Right hindlimb (tissue), 1 donor: ENCODE measurements at regions not wholly inside any gene's neighbourhood (a gene's known extent, or its start where the extent isn't known, plus 50 kb on each side); places are given as distances from the start of the nearest gene placed in this dataset.
A peak's percentile ranks its signal among the peaks of the same experiment; 100 is the strongest.
"Not testable (repeated sequence)": the region's sequence is repeated elsewhere in the genome, so short reads cannot be mapped to it uniquely, and the experiment has no call there.

Source experiments
- DNase-seq: peaks from one replicate; pipeline ENCODE4 v3.0.0-alpha.2; 2018

DNA sequence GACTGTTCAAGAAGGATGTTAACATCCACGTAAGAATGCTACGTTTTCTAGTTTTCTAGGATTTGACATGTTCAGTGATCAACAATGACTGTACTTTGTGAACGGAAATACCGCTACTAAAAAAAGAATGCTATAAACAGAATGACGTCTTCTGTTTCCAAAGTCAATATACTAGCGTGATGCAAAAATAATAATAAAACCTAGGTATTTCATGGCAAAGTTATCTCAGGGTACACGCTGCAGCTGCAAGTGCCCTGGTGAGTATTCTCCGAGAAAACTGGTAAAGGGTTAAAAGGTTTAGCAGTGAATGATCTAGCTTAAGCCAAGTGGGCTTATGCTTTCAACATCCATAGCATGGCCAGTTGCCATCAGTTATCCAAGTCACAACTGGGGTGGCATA lies 653.3 kb upstream of the PFKP start:
- DNase-seq, result no peak

DNA sequence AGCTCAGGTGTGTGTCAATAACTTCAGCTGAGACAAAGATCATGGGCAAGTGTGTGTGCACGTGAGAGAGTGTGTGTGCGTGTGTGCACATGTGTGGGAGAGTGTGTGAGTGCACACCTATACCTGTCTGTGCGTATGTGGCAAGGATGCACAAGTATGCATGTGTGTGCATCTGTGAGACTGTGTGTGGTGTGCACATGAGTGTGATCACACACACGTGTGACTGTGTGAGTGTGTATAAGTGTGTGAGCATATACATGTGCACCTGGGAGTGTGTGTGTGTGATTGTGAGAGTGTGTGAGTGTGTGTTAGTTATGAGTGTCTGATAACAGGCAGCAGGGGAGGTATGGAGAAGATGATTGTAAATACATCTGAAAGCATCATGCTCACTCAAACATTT lies 657.3 kb upstream of the PFKP start:
- no peak for DNase-seq

DNA sequence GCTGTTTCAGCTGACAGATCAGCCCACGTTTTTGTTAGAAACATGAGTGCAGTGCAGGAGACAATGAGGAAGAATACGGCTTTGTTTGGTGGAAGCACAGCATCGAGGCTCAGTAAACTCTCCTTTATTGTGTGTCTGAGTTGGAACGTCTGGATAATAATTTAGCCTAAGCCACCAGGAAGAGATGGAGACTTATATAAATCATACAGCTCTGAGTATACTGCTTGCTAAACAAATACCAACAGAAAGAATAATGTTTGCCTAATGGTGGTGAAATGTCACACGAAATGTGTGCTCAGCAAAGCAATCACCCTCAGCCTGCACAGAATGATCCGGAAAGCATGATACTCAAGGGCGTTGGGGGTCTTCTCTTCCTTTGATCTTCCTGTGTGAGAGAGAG lies 664.1 kb upstream of the ADARB2 start:
- DNase-seq, result no peak

DNA sequence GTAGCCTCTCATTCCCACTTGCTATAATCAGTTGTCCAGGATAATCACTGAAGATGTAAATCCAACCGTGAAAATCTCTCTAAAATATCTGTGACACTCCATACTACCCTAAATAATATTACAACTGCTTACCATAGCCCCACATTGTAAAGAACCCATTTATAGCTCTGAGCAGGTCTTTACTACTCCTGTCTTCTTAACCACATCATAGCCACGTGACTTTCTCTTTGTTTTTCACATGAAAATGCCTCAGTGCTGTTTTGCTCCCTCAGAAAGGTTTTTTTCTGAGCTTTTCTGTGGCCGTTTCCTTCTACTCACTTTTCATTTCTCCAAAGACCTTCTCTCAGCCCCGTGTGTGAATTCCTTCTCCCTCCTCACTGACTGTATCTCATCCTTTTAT lies 662.2 kb upstream of the ADARB2 start:
- no peak for DNase-seq

DNA sequence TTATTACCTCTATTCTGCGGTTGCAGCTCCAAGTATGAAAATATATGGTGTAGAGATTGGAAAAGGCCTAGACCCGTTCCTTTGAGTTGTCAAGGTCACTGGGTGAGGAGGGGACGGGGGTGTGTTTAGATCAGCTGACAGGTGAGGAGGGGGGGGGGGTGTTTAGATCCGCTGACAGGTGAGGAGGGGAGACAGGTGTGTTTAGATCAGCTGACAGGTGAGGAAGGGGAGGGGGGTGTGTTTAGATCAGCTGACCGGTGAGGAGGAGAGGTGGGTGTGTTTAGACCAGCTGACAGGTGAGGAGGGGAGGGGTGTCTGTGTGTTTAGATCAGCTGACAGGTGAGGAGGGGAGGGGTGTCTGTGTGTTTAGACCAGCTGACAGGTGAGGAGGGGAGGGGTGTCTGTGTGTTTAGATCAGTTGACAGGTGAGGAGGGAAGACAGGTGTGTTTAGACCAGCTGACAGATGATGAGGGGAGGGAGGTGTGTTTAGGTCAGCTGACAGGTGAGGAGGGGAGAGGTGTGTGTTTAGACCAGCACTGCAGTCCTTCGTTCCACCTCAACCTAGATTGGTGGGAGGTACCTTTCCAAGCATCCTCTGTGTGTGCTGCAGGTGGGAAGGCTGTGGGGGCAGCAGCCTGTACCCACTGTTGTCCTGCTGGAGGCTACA lies 655.0 kb upstream of the ADARB2 start:
- no peak for DNase-seq

DNA sequence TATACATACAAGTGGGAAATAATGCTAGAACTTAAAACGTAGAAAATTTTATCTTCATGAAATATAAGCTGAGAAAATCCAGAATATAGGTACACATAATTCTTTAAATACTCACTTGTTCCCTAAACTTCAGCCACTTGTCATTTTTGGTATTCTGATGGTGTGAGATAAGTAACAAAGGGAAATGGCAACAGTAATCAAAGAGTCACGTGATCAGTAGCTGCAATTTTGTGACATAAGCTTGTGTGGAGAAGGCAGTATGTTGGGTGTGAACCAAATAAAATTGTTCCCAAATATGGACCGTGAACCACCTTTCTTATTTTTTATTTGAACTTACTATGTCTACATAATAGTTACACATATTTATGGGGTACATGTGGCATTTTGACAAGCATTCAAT lies 650.3 kb upstream of the ADARB2 start:
- DNase-seq, result no peak

DNA sequence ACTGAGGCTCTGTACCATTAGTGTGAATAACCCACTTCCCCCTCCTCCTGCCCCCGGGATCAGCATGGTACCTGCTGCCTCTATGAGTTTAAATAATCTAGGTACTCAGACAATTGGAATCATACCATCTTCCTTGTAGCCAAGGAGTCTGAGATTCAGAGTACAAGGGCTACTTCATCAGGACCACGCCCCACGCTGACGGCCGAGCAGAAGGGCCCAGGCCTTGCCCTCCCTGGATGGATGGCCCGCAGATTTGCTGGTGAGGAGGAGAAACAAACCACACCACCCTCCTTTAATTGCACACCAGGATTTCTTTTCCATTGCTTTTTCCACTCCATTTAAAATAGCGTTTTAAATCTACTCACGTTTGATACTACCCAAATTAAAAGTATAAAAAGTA lies 649.9 kb upstream of the ADARB2 start:
- no peak for DNase-seq

DNA sequence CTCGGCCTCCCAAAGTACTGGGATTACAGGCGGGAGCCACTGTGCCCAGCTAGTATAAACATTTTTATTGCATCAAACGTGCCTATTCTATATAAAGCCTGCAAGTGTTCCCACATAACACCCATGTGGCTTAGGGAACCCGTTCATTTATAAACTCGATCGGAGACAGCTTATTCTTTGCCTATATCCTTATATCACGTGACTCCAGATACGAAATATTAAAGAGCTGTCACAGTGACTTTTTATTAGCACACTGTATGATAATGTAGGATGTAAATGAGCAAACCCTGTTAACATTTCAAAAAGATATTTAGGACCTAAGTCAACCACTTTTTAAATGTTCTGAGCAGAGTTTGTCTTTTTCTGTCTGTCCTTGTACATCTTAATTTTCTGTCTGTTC lies 642.9 kb upstream of the ADARB2 start:
- no peak for DNase-seq

DNA sequence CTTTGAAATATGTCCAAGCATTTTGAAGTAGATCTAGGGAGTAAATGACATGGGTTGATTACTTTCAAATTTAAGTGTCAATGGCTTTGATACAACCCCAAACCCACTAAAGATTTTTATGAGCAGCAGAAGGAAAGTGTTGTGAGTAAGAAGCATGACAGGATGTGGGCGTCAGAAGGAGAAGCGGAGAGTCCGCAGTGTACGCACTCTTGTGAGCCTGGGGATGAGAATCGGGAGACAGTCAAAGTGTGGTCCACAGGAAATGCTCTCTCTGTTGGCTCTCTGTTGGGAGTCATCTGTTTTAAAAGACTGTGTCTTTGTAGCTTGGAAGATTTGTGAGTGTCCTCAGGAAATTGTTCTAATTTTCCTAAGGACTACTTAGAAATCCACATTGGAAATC lies 629.8 kb upstream of the ADARB2 start:
- DNase-seq, result no peak

DNA sequence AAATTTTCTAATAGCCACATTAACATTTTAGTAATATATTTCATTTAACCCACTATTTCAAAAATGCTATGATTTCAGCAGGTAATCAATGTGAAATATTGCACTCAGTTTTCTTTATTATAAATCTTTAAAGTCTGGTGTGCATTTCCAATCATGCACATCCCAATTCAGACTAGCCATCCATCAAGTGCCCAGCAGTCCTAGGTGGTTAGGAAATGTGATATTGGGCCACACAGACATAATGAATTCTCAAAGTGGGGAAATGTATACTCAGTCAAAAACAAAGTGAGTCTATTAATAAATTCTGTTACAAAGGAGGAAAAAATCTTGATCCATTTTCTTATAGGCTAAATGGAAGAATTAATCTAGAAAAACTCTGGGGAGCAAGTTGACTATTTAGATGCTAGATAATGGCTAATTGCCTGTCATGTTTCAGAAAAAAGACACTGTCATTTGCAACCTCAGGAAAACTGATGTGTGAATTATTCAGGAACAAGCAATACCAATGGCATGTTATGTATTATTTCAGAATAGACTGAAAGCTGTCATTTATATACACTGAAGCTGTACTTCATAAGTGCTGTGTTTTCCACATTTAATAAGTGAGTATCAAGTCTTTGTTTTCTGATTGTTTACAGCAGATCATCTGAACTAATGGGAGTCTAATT lies 629.1 kb upstream of the ADARB2 start:
- DNase-seq, result no peak

DNA sequence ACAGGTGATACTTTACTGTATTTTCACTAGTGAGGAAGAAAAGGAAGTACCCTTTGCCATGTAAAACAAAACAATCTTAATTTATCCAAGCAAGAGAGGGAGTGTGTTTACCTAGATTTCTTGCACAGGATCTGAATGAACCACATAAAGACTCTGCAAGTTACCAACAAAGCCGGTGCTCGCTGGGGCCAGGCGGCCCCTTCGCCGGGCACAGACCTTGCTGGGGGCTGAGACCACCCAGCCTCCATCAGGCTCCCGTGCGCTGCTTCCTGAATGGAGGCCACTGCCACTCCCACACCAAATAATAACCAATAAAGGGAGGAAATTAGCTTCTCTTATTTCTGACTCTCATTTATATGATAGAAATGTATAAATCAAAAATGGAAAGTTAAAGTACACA lies 625.0 kb upstream of the ADARB2 start:
- no peak for DNase-seq

DNA sequence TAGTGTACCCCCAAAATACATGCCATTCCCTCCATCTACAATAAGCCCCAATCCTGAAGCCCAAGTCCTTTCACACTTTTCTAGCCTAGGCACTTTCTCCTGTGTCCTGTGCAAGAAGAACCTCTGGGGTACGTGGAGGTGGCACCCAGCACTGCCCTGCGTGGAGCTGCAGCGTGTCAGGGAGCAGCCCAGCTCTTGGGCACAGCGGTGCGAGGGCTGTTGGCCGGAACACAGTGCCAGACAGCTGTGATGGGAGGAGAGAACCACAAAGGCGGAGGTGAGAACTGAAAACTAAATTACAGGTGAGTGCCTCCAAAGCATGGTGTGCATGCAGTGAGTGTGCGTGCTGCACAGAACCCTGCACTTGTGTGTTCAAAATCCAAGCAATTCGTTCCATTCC lies 621.3 kb upstream of the ADARB2 start:
- DNase-seq, result no peak

DNA sequence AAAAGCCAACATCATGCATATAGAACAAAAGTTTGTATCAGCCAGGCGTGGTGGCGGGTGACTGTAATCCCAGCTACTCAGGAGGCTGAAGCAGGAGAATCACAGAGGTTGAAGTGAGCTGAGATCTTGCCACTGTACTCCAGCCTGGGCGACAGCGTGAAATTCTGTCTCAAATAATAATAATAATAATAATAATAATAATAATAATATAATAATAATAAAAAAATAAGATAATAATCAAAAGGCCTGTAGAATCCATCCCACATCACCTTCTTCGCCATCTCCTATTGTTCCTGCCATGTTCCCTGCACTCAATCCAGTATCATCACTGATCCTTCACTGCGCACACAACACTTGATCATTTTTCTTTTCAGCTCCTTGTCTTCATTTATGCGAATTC lies 619.3 kb upstream of the ADARB2 start:
- DNase-seq, result no peak

DNA sequence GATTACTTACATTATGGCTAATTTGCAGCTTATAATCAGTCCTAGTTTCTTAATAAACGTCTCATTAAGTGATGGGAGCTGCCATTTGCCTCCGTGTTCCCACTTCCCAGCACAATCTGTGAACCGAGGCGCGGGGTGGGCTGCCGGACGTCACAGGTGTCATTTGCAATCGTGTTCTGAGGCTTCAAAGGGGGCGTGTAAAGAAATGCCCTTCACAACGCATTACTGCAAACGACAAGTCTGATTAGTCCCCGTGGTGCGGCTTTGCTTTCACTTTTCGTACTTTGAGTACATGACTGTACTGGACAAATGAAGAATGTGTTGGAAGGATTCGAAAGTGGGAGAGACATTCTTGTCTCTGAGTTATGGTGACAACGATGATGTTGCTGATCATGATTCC lies 614.2 kb upstream of the ADARB2 start:
- DNase-seq, result no peak

DNA sequence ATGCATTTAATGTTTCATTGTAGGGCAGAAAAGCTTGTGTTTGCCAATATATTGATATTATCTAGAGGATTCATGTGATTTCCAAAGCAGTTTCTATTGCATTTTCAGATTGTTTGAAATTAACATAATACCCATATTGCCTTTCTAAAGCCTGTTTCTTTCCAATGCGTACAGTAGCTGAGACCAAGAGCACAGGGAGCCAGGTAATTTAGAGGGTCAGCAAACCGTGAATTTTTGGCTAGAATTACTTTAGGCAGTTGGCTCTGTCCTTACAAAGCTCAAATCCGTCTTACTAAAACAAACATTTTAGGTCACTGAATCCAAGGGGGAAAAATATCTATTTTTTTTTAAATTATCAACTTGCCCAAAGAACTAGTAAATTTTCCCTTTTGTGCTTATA lies 604.9 kb upstream of the ADARB2 start:
- DNase-seq, result no peak

DNA sequence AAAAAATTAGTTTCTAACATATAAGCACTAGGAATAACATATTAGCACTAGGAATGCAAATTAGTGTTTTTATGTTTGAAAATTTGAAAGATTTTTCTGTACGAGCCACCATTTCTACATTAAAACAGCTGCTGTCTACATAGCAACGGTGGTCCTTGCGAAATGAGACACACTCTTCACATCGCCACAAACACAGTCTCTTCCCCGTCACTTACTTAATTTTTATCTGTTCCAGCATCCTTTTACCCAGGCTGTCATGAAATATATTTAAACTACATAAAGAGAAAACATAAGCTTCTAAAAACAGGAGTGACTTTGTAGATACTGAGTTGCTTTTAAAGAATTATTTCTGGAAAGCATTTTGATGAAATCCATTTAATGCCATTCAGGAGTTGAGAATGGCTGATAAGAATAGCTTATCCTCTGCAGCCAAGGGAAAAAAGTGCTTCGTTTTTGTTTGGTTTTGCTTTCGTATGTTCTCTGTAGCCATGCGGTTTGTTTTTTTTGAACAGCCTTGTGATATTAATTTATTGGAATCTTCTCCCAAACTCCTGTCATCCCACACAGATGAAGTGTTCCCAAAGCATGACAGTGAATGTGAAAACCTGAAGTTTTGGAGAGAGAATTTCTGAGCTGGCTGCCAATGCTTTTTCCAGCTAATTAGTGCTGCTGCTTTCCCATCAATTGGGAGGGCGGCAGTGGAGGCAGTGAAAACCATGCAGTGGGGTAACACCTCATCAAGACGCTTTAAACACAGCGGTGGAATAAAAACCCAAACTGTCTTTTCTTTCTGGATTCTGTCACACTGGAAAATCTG lies 603.7 kb upstream of the ADARB2 start:
- DNase-seq, result peak; percentile 52

DNA sequence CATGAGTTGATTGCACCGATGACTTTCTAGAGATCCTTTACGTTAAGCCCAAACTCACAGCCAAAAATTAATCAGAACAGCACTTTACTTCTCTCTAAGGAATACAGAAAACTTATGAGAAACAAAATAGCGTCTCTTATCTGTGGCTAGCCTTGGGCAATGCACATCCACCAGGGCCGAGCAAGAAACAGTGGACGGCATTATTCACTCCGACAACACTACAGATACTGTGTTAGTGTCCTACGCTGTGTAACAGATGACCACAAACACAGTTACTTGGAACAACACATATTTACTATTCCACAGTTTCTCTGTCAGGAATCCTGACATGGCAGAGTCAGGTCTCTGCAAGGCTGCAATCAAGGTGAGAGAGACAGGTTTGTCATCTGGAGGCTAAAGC lies 598.3 kb upstream of the ADARB2 start:
- DNase-seq, result no peak

DNA sequence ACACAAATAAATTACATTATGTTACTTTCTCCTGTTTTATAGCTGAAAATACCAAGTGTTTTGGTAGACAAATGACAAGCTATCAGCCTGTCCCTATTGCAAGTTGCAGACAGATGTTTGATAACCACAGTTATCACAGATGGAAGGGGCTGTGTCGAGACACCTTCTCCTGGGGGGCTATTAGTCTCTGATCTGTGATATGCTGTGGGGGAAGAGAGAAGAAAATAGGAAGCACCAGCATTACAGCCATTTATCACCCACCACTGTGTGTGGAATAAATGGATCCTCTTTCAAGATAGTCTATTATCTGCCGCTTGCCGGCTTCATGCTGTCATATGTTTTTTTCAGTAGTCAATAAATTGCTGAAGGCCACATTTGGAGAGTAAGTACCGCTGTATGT lies 597.2 kb upstream of the ADARB2 start:
- DNase-seq, result no peak

DNA sequence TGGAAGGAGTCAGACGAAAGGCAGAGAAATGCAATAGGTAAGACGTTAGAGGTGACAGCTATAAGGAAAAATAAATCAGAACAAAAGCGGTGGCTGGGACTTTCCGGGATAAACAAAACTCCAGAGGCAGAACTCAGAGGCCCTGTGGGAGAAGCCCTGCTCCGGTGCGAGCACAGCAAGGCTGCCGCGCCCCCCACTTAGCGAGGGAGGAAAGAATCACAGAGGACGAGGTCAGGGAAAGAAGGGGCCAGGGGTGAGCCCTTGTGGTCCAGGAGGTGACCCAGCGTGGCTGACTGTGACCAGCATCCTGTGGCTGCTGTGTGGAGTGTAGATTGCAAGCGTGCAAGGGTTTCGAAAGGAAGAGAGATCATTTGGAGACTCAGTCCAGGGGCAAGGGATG lies 591.8 kb upstream of the ADARB2 start:
- no peak for DNase-seq

DNA sequence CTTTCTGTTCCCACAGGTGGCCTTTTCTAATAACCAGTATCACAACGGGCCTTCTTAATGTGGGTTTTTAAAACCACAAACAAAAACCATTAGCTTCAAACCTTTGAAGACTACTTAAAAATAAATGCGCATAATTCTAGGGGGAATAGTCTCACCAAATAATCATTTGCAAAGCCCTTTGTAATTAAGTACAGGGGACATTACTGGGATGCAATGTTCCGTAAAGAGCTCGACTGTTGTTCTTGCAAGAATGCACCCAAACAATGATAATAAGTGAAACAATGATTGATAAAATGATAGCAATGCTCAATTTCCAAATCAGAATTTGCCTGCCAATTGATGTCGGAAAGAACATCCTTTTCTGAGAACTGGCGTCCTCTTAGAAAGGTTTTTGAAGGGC lies 589.1 kb upstream of the ADARB2 start:
- no peak for DNase-seq

DNA sequence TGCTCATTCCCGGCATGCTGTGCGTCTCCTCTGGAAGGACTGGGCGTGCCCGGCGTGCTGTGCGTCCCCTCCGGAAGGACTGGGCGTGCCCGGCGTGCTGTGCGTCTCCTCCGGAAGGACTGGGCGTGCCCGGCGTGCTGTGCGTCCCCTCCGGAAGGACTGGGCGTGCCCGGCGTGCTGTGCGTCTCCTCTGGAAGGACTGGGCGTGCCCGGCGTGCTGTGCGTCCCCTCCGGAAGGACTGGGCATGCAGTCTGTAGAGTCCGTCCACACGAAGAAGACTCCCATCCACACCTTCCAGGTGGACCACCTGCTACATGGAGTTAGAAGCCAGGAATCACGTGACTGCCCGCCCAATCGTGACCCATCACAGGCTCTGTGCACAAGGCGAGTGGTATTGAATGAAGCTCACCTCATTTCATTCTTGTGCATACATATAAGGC lies 577.7 kb upstream of the ADARB2 start:
- DNase-seq, result not testable (repeated sequence)

DNA sequence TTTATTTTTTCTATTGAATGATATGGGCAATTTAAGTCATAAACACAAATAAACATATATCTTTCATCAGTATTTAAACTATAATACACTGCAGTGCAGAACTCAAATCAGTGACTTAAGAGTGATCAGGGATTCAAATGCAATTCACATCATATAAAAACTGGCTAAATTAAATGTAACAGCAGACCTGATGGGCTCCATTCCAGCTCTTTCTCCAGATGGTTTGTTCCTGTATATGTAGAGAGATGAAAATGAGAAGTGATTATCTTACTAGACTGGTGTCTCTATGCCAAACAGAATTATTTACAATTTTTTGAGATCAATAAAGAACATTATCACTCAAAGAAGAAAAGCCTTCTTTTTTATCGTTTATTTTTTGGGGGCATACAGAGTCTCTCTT lies 568.8 kb upstream of the ADARB2 start:
- DNase-seq, result no peak

DNA sequence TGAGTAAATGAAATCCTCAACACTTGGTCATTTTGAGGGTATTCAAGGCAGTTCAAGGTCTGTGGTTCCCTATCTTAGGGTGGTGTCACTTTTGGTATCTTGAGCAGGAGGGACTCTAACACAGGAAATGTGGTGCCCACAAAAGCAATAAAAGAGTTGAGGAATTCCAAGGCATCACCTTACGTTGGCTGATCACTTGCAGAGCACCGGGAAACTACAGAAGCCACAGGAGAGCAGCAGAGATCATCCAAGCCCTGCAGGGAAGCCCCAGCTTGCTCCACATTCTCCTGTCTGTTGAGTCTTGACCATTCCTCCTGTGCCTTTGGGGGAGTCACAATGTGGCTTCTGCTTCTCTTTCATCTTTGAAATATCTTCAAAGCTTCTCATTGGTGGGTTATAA lies 565.8 kb upstream of the ADARB2 start:
- no peak for DNase-seq

DNA sequence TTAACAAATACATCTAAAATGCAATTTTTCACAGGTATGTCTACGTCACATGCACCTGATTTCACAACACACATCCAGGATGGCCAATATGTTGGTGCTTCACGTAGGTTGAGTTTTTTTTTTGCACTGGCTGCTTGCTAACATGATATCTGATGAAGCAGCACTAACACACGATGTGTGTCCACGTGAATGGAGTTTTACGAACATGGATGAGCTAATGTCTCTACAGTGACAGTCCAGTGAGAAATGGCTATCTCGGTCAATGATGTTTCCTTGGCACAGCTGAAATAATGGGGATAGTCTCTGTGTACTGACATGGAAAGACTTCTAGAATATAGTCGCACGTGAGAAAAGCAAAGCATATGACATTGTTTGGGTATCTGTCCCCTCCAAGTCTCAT lies 563.9 kb upstream of the ADARB2 start:
- no peak for DNase-seq
